HG03045 (cell line): ENCODE measurements at regions not wholly inside any gene's neighbourhood (a gene's known extent, or its start where the extent isn't known, plus 50 kb on each side); places are given as distances from the start of the nearest gene placed in this dataset.
A peak's percentile ranks its signal among the peaks of the same experiment; 100 is the strongest.

Experiments used
- ATAC-seq: cut with Tn5 transposase; IDR thresholded peaks from one replicate; pipeline ENCODE4 v1.9.1; 2021; ENCODE audit warnings: mild to moderate bottlenecking, moderate library complexity; ENCODE audit not compliant: unreplicated experiment

DNA sequence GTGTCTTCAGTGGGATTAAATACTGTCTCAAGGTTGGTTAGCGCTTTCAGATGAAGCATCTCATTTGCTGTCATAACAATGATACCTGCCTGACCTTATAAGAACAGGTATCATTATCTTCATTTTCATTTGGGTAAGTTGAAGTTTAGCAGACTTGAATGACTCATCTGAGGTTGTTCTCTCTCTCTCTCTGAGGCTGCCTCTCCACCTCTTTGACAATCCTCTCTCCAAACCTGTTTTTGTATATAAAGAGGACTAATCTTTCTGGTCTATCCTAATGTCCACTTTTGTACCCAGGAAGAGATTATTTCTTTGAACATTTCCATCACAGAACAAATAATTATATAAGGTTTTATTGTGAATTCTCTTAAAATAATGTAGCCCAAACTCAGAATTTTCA lies 291.4 kb downstream of the KLF6 start:
- ATAC-seq = no peak

DNA sequence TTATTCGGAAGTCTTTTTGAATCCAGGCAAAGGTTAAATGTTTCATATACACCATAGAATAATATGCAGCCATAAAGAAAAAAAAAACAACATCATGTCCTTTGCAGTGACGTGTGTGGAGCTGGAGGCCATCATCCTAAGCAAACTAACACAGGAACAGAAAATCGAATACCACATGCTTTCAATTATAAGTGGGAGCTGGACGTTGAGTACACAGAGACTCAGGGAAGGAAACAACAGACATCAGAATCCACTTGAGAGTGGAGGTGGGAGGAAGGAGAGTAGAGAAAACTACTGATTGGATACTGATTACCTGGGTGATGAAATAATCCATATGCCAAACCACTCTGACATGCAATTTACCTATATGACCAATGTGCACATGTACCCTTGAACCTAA lies 293.4 kb downstream of the KLF6 start:
- ATAC-seq = no peak

DNA sequence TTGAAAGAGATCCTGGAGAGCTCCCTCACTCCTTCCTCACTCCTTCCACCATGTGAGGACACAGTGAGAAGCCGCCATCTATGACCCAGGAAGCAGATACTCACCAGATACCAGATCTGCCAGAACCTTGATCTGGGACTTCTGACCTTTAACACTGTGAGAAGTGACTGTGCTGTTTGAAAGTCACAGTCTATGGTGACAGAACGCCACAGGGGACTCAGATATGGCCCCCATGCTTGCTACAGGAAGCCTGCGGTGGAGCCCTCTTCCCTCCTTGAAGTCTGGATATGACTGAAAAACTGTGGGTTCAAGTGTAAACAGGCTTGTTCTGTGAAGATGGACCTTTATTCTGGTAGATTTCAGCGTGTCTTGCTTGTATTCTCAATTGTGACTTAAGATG lies 297.8 kb downstream of the KLF6 start:
- no peak for ATAC-seq

- no peak for ATAC-seq
Observed at GRCh38 chr10:3486346-3487065, 298.5 kb downstream of the KLF6 start.

DNA sequence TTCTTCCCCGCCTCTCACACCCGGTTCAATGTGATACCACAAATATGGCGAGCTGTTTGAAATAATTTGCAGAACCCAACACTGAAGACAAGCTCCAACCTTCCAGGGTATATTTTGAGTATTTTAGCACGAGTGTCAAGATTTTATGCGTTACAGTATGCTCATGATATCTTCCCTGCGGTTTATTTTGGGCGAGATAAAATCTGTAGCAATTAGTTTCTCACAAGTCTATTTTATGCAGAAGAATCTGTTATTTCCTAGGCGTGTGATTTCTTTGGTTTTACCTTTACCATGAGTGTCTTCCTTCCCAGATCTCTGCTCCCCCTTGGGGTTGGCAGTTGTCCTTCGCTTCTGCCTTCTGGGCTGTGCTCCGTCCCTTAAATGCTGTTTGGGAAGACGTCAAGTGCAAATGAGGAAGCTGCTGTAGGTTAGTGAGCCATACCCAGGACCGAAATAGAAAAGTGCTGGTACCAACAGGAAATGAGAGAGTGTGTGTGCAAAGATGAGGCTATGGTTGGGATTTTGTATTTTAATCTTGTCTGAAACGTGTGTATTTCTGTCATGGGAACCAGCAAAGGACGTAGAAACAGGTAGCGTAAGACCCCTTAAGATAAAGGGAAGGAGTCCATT lies 299.8 kb downstream of the KLF6 start:
- peak; percentile 45 for ATAC-seq

DNA sequence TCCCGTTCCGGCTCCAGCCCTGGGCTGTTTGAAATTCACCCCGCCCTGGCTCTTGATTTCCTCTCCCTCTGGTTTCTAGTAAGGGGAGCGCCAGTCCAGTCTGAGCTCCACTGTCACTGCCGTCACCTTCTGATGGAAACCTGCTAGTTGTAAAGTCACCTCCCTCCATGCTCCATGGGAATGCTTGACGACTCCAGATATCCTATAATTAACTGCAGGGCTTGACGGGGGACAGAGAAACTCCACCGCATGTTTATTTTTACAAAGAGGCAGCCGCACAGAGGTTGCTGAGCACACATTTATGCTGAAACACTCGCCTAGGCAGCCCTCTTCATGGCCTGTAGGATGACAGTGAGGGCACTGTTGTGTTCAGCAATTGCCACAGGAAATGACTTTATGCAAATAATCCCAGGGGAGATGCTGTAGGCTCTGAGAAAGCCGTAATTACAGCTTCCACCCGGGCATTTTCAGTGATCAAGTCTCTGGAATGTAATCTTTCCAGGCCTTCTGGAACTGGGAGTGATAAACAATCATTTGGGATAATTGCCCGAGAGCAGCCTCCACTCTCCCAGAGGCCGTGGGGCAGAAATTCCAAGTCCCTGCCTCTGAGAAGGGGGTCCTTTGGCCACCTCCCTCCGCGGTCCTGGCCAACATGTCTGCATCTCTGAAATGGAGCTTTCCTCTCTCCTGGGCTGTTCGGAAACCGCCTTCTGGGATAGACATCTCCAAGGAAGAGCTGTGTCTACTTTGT lies 300.5 kb downstream of the KLF6 start:
- peak; percentile 59 for ATAC-seq

DNA sequence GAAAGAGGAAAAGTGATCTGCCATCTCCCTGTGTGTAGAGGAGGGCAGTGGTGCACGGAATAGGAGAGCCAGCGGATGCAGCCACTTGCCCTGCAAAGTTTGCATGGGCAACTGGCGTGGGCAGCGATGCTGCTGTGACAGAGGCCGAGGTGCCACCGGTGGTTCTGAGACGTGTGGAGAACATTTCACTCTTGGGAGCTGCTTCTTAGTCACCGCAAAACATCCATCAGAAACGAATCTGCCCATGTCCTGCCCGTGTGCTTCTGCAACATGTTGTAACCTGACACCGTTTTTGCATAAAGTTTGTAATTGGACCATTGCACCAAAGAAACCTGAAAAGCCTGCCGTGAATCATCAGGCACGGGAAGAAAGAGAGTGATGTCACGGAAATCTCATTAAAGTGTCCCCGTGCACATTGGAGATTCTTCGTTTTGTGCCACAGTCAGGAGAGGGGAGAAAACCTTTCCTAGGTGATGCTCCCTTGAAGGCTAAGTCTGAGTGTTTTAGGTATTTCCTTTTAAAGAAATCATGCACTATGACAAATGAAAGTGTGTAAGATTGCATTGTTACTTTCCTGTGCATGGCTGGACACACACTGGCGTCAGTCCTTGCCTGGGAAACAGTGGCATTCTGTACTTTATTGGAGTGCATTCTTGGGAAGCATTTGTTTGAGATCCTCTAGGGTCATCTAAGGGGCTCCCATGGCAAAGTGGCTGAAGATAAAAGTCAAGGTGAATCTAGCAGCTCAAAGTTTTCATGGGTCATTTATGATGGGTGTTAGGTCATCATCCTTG lies 302.6 kb downstream of the KLF6 start:
- no peak for ATAC-seq

DNA sequence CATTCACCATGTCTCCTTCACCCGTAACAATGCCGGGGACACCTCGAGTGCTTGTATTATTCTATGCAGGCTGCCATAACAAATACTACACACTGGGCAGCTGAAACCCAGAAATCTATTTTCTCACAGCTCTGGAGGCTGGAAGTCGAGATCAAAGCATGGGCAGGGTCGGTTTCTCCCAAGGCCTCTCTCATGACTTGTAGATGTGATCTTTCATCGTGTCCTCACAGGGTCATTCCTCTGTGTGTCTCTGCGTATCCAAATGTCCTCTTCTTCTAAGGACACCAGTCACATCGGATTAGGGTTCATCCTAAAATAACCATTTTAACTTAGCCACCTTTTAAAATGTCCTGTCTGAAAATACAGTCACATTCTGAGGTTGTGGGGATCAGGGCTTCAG lies 303.5 kb downstream of the KLF6 start:
- ATAC-seq = no peak

- ATAC-seq = no peak
Observed at GRCh38 chr10:3480990-3481315, 304.1 kb downstream of the KLF6 start.

DNA sequence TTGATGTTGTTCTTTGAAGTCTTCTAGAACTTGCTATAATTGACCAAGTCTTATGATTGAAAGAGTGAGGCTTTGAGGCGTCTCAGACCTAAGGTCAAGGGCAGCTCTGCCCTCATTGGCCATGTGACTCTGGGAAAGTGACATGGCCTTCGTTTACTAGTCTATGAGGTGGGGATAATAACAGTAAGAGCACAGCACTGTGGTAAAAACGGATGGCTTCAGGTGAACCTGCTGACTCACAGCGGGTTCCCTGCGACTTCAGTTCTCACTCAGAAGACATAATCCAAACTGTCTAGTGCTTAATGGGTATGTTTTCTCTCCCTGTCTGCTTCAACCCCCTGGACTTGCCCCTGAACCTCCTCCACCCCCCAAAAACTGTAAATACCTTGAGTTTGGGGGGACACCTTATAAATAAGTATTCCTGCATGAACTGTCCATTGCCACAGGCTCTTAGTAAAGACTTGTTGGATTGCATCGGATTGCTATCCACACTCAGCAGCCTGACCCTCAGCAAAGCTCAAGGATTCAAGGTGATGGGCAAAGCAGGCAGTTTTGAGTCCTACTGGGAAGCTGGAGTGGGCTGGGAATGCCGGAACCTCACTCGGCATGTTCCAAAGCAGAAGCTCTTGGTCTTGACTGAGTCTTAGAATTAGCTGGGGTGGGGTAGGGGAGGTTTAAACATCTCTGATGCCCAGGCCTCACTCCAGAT lies 304.6 kb downstream of the KLF6 start:
- ATAC-seq = no peak

DNA sequence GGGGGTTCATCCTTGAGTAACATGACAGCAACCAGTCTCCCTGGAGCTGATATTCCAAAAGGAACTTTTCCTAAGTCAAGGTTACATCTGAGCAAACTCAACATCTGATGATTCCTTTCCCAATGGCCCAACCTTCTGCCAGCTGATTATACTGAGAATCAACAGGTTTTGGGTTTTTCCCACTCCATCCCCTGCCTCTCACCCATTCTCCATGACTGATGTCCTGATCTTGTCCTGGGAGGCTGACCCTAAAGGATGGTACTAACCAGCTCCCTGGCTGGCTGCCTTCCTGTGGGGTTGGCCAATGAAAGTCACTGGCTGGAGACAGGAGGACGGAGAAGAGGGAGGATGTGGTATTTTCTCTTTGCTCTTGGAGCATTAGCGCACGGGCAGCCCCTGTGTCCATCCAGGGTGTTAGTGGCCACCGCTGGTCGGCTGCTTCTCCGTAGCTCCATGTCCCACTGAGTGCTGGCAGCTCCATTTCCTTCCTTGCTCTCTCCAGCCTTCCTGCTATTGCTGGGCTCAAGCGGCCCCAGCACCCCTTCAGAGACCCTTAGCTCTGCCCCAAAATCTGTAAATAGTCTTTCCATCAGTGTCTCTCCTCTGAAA lies 306.2 kb upstream of the PITRM1 start:
- ATAC-seq = no peak

- peak; percentile 50 for ATAC-seq
Observed at GRCh38 chr10:3478153-3478552, 305.6 kb upstream of the PITRM1 start.

- peak; percentile 51 for ATAC-seq
Observed at GRCh38 chr10:3477683-3478082, 305.1 kb upstream of the PITRM1 start.

DNA sequence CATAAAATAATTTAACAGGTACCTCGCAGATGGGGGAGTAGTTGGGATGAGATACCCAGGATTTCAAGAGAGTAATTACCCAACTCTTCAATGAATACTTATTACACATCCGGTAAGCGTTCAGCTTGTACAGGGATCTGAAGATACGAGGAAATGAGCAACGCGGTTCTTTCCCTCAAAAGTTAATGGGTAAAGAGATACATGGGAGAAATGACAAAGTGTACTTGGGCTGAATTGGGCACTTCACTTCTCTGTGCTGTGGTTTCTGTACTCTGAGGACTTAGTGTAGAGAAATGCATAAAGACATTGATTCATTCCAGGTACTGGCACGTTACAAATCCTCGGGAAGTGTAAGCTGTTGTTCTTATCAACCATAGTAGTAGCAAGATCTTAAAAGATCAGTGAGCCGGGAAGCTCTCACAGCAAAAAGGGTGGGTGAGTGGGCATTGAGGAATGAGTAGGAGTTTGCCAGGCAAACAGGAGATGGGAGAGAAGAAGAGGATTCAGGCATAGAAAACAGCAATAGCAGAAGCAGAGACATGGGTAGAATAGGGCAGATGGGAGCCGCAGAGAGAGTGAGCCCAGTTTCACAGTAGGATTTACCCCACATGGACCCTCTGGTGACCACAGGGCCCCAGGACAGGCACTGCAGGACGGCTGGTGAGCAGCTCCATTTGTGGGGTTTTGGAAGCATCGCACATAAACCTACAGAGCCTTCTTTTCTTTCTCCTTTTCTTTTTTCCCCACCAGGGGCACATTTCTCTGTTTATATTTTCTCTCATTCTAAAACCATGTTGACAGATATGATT lies 304.3 kb upstream of the PITRM1 start:
- ATAC-seq = no peak

GRCh38 chr10:3476186-3476585 lies 303.6 kb upstream of the PITRM1 start:
- no peak for ATAC-seq

- no peak for ATAC-seq
Observed at GRCh38 chr10:3475367-3475766, 302.8 kb upstream of the PITRM1 start.

DNA sequence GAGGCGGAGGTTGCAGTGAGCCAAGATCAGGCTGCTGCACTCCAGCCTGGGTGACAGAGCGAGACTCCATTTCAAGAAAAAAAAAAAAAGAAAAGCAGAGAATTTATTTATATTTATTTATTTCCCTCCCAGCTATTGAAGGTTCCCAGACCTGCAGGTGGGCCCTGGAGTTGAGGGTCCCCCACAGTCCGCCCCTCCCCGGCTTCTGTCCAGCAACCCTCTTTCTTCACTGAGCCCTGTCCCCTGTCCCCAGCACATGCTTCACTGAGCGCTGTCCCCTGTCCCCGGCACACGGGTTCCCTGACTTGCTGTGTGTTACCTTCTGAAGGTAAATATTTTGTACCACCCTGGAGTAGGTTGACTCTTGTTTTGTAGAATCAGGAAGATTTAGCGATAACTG lies 301.7 kb upstream of the PITRM1 start:
- ATAC-seq = no peak

GRCh38 chr10:3473271-3473670 lies 300.7 kb upstream of the PITRM1 start:
- no peak for ATAC-seq

DNA sequence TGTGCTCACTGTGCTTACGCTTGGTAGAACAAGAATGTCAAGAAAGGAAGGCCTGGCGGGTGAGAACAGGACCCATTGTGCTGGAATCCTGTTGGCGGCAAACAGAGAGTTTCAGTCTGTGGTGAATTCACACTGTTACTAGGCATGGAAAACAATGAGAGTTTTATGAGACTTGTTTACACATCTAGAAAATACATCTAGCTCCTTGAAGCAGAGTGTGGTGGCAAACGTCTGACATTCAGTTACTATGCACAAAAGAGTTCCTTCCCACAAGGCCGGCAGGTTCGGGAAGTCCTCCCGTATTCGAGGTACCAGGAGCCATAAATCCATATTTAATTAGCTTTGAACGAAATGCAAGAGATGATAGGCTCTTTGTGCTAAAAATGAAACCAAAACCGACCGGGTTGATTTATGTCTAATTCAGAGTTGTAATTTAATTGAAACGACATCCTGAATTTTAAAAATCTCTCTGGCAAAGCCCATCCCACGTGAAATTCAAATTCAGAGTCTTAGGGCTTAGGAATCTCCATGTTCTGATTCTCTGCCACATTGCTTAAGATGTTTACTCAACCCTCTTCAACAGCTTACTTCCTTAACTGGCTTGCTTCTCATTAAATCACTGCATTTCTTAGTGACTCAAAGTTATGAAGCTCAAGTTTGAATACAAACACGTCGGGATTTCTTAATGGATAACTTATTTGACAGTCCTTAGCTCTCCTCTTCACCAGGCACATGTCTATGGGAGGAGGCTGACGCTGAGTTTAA lies 299.9 kb upstream of the PITRM1 start:
- no peak for ATAC-seq
